ENCODE measurements at regions not wholly inside any gene's neighbourhood (a gene's known extent, or its start where the extent isn't known, plus 50 kb on each side); places are given as distances from the start of the nearest gene placed in this dataset.

DNA sequence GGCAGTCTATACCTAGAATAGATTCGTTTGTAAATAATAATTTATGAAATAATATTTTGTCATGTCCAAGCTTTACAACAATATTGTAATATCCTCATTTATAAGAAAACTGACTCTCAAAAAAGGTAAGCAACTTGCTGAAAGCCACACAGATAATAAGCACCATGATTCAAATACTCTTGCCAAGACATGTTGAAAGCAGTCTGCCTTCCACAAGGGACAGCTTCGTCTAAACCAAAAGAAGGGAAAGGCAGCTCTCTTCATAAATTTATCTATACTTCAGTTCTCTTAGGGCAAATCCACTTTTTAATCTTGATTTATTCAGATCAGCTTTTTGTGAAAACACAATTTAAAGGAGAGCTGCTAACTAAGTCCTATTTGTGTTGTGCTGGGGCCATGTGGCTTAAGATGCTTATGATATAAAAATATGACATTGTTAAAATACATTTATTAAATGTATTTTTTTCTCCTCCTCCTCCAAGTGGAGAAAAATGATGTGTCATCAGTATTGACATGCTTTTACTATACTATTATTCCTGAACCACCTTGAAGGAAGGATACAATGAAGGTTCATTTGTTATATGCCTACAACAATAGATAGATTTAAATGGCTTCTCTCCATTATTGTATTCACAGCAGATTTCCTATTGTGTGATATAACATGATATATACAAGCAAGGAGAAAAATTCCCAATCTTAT is 737.0 kb downstream of the HDGFL1 start:
- CTCF ChIA-PET, result no interaction called here
- TF ChIP-seq, protein P1, sequence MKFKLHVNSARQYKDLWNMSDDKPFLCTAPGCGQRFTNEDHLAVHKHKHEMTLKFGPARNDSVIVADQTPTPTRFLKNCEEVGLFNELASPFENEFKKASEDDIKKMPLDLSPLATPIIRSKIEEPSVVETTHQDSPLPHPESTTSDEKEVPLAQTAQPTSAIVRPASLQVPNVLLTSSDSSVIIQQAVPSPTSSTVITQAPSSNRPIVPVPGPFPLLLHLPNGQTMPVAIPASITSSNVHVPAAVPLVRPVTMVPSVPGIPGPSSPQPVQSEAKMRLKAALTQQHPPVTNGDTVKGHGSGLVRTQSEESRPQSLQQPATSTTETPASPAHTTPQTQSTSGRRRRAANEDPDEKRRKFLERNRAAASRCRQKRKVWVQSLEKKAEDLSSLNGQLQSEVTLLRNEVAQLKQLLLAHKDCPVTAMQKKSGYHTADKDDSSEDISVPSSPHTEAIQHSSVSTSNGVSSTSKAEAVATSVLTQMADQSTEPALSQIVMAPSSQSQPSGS (CRISPR knock-in tag; IDR thresholded peaks at IDR 0.05; ENCODE audit: borderline replicate concordance, low read depth), result no peak
- TF ChIP-seq FOXJ3 (CRISPR knock-in tag; IDR thresholded peaks at IDR 0.05; ENCODE audit: borderline replicate concordance) (no peak), TCF7 (CRISPR knock-in tag; IDR thresholded peaks at IDR 0.05; ENCODE audit: low read depth) (no peak), HMGA2 (CRISPR knock-in tag; IDR thresholded peaks at IDR 0.05) (no peak), ZNF232 (CRISPR knock-in tag; IDR thresholded peaks at IDR 0.05) (no peak), NFYB (CRISPR knock-in tag; conservative IDR thresholded peaks at IDR 0.05; ENCODE audit: low read depth) (no peak), FOXK1 (CRISPR knock-in tag; IDR thresholded peaks at IDR 0.05) (no peak), GRHL2 (CRISPR knock-in tag; IDR thresholded peaks at IDR 0.05; ENCODE audit: insufficient replicate concordance, severe bottlenecking) (no peak), SMAD4 (CRISPR knock-in tag; IDR thresholded peaks at IDR 0.05) (no peak), TP53 (CRISPR knock-in tag; IDR thresholded peaks at IDR 0.05) (no peak), ETV6 (CRISPR knock-in tag; IDR thresholded peaks at IDR 0.05) (no peak)
- TF ChIP-seq, protein P2, sequence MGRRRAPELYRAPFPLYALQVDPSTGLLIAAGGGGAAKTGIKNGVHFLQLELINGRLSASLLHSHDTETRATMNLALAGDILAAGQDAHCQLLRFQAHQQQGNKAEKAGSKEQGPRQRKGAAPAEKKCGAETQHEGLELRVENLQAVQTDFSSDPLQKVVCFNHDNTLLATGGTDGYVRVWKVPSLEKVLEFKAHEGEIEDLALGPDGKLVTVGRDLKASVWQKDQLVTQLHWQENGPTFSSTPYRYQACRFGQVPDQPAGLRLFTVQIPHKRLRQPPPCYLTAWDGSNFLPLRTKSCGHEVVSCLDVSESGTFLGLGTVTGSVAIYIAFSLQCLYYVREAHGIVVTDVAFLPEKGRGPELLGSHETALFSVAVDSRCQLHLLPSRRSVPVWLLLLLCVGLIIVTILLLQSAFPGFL (CRISPR knock-in tag; IDR thresholded peaks at IDR 0.05; ENCODE audit: borderline replicate concordance), result no peak
- no peak for ATAC-seq

DNA sequence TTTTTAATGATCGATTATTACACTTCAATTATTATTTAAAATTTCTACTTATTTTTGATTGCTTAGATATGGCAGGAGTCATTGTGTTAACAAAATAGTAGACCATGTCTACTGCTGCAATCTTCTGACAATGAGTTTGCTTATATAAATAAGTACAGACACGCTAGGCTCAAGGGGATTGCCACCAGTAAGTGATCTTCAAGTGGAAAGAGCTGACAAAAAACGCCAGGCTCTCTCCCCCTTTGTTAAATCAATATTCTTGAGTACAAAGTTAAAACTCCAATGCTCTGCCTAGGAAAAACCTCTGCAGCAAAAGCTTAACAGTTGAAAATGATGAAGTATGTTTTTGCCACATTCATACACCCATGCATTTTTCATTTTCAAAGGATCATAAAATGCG is 738.1 kb downstream of the HDGFL1 start:
- no peak for TF ChIP-seq FOXK1 (CRISPR knock-in tag; IDR thresholded peaks at IDR 0.05)
- TF ChIP-seq ZBTB21 (CRISPR knock-in tag; IDR thresholded peaks at IDR 0.05; ENCODE audit: borderline replicate concordance), result no peak
- TF ChIP-seq ZNF263 (CRISPR knock-in tag; IDR thresholded peaks at IDR 0.05; ENCODE audit: low read depth), result no peak
- no peak for TF ChIP-seq ZNF219 (CRISPR knock-in tag; IDR thresholded peaks at IDR 0.05; ENCODE audit: borderline replicate concordance)
- TF ChIP-seq FOXP1 (CRISPR knock-in tag; IDR thresholded peaks at IDR 0.05; ENCODE audit: borderline replicate concordance), result no peak
- TF ChIP-seq, protein P3, sequence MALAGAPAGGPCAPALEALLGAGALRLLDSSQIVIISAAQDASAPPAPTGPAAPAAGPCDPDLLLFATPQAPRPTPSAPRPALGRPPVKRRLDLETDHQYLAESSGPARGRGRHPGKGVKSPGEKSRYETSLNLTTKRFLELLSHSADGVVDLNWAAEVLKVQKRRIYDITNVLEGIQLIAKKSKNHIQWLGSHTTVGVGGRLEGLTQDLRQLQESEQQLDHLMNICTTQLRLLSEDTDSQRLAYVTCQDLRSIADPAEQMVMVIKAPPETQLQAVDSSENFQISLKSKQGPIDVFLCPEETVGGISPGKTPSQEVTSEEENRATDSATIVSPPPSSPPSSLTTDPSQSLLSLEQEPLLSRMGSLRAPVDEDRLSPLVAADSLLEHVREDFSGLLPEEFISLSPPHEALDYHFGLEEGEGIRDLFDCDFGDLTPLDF (CRISPR knock-in tag; IDR thresholded peaks at IDR 0.05), result no peak
- no peak for TF ChIP-seq IRF2 (CRISPR knock-in tag; IDR thresholded peaks at IDR 0.05; ENCODE audit: borderline replicate concordance, low read depth)
- TF ChIP-seq CBFB (CRISPR knock-in tag; IDR thresholded peaks at IDR 0.05; ENCODE audit: low read depth), result no peak
- no peak for TF ChIP-seq CREM (CRISPR knock-in tag; IDR thresholded peaks at IDR 0.05)
- TF ChIP-seq, protein P4, sequence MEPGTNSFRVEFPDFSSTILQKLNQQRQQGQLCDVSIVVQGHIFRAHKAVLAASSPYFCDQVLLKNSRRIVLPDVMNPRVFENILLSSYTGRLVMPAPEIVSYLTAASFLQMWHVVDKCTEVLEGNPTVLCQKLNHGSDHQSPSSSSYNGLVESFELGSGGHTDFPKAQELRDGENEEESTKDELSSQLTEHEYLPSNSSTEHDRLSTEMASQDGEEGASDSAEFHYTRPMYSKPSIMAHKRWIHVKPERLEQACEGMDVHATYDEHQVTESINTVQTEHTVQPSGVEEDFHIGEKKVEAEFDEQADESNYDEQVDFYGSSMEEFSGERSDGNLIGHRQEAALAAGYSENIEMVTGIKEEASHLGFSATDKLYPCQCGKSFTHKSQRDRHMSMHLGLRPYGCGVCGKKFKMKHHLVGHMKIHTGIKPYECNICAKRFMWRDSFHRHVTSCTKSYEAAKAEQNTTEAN (CRISPR knock-in tag; IDR thresholded peaks at IDR 0.05), result no peak
- no peak for TF ChIP-seq NFYB (CRISPR knock-in tag; conservative IDR thresholded peaks at IDR 0.05; ENCODE audit: low read depth)
- TF ChIP-seq, protein P5, sequence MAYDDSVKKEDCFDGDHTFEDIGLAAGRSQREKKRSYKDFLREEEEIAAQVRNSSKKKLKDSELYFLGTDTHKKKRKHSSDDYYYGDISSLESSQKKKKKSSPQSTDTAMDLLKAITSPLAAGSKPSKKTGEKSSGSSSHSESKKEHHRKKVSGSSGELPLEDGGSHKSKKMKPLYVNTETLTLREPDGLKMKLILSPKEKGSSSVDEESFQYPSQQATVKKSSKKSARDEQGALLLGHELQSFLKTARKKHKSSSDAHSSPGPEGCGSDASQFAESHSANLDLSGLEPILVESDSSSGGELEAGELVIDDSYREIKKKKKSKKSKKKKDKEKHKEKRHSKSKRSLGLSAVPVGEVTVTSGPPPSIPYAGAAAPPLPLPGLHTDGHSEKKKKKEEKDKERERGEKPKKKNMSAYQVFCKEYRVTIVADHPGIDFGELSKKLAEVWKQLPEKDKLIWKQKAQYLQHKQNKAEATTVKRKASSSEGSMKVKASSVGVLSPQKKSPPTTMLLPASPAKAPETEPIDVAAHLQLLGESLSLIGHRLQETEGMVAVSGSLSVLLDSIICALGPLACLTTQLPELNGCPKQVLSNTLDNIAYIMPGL (CRISPR knock-in tag; IDR thresholded peaks at IDR 0.05), result no peak
- no peak for TF ChIP-seq OVOL2 (CRISPR knock-in tag; IDR thresholded peaks at IDR 0.05; ENCODE audit: borderline replicate concordance)
- TF ChIP-seq ZNF138 (CRISPR knock-in tag; conservative IDR thresholded peaks at IDR 0.05), result no peak
- TF ChIP-seq CREB1 (CRISPR knock-in tag; IDR thresholded peaks at IDR 0.05), result no peak
- TF ChIP-seq, protein P6, sequence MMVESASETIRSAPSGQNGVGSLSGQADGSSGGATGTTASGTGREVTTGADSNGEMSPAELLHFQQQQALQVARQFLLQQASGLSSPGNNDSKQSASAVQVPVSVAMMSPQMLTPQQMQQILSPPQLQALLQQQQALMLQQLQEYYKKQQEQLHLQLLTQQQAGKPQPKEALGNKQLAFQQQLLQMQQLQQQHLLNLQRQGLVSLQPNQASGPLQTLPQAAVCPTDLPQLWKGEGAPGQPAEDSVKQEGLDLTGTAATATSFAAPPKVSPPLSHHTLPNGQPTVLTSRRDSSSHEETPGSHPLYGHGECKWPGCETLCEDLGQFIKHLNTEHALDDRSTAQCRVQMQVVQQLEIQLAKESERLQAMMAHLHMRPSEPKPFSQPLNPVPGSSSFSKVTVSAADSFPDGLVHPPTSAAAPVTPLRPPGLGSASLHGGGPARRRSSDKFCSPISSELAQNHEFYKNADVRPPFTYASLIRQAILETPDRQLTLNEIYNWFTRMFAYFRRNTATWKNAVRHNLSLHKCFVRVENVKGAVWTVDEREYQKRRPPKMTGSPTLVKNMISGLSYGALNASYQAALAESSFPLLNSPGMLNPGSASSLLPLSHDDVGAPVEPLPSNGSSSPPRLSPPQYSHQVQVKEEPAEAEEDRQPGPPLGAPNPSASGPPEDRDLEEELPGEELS (CRISPR knock-in tag; IDR thresholded peaks at IDR 0.05), result no peak
- ChIA-PET POLR2A (no interaction called here), CTCF (no interaction called here)
- no peak overlapping the region for H3K27ac Mint-ChIP-seq
- no peaks in the 10 kb centered on the region for H3K4me1 Mint-ChIP-seq
- H3K4me3 Mint-ChIP-seq, result no peak overlapping the region
- H3K9me3 Mint-ChIP-seq, result peaks cover 9% of the 10 kb centered on the region
- H3K36me3 Mint-ChIP-seq, result no peaks in the 10 kb centered on the region
- DNase-seq (ENCODE audit: low spot score), result no peak
- H3K27me3 Mint-ChIP-seq (ENCODE audit: low read depth), result no peaks in the 10 kb centered on the region; the same call in 1 of the 2 replicates
- ATAC-seq, result no peak

More for the DNA sequence above, 737.0 kb downstream of the HDGFL1 start:
- no peak for DNase-seq (ENCODE audit: low spot score)
- Mint-ChIP-seq H3K9me3 (peaks cover 19% of the 10 kb centered on the region), H3K4me3 (no peak overlapping the region), H3K27ac (no peak overlapping the region), H3K27me3 (ENCODE audit: low read depth) (no peaks in the 10 kb centered on the region), H3K36me3 (peaks cover 5% of the 10 kb centered on the region), H3K4me1 (no peaks in the 10 kb centered on the region)
- POLR2A ChIA-PET, result no interaction called here
